Lower leg skin (tissue), 3 donors: ENCODE measurements at regions not wholly inside any gene's neighbourhood (a gene's known extent, or its start where the extent isn't known, plus 50 kb on each side); places are given as distances from the start of the nearest gene placed in this dataset.

Source experiments
- CTCF ChIP-seq, 3 donors: fragments of 450-650 bp; IDR thresholded peaks; one replicate each; pipeline ENCODE4 v1.5.1; 2016; ENCODE audit warnings: antibody characterized with exemption in 3 of 3, mild to moderate bottlenecking in 3 of 3, moderate library complexity in 2 of 3
- POLR2A ChIP-seq, 2 donors: fragments of 450-650 bp; IDR thresholded peaks; one replicate each; pipeline ENCODE4 v1.6.1; 2016 to 2017; ENCODE audit warnings: antibody characterized with exemption in 2 of 2, mild to moderate bottlenecking in 1 of 2, moderate library complexity in 1 of 2

- no peak for TF ChIP-seq POLR2A (IDR thresholded peaks at IDR 0.05)
- TF ChIP-seq CTCF (IDR thresholded peaks at IDR 0.05) = no peak
Observed at GRCh38 chr21:20618878-20619277, 379.3 kb upstream of the NCAM2 start.
